Activated naive CD4-positive, alpha-beta T cell treated with anti-CD3 and anti-CD28 coated beads, Interleukin-2, amount 10 ng/mL, durations not matched to agents 7 days and 5 days (primary cell): ENCODE measurements at regions not wholly inside any gene's neighbourhood (a gene's known extent, or its start where the extent isn't known, plus 50 kb on each side); places are given as distances from the start of the nearest gene placed in this dataset.

ENCODE experiments used
- CTCF ChIA-PET: fragments of 350-600 bp; sonication (Branson Sonifier 250); formaldehyde crosslinking; loops from one replicate; lab custom pipeline; 2021; ENCODE audit warnings: antibody characterized with exemption; lab: Charles Lee
- DNase-seq: peaks from one replicate; pipeline ENCODE4 v3.0.0-alpha.2; 2020
- H3K27ac Mint-ChIP-seq: one replicate; pipeline ENCODE4 v1.8.0; 2021; ENCODE audit warnings: mild to moderate bottlenecking, moderate library complexity, mixed read lengths
- H3K27me3 Mint-ChIP-seq: one replicate; pipeline ENCODE4 v1.8.0; 2021; ENCODE audit warnings: mild to moderate bottlenecking, mixed read lengths
- H3K36me3 Mint-ChIP-seq: one replicate; pipeline ENCODE4 v1.8.0; 2021; ENCODE audit warnings: mixed read lengths
- H3K4me1 Mint-ChIP-seq: one replicate; pipeline ENCODE4 v1.8.0; 2021; ENCODE audit warnings: mixed read lengths
- H3K4me3 Mint-ChIP-seq: one replicate; pipeline ENCODE4 v1.8.0; 2021; ENCODE audit warnings: mild to moderate bottlenecking, moderate library complexity, mixed read lengths
- H3K9me3 Mint-ChIP-seq: one replicate; pipeline ENCODE4 v1.8.0; 2021; ENCODE audit warnings: mixed read lengths

- CTCF ChIA-PET = no interaction called here
- Mint-ChIP-seq H3K9me3 (peaks cover 5% of the 10 kb centered on the region), H3K27me3 (no peaks in the 10 kb centered on the region), H3K36me3 (no peaks in the 10 kb centered on the region), H3K4me3 (no peak overlapping the region), H3K4me1 (no peaks in the 10 kb centered on the region), H3K27ac (no peak overlapping the region)
- DNase-seq = no peak
Measured at GRCh38 chr16:61332461-61332860, 703.8 kb downstream of the CDH8 start.

GRCh38 chr16:61324044-61324443 is 712.2 kb downstream of the CDH8 start:
- H3K4me1 Mint-ChIP-seq = no peaks in the 10 kb centered on the region
- no peaks in the 10 kb centered on the region for H3K27me3 Mint-ChIP-seq
- H3K4me3 Mint-ChIP-seq = no peak overlapping the region
- no peak overlapping the region for H3K27ac Mint-ChIP-seq
- peaks cover 12% of the 10 kb centered on the region for H3K9me3 Mint-ChIP-seq
- H3K36me3 Mint-ChIP-seq = no peaks in the 10 kb centered on the region
- CTCF ChIA-PET = no interaction called here
- no peak for DNase-seq

GRCh38 chr16:61323456-61323855 is 712.8 kb downstream of the CDH8 start:
- no peaks in the 10 kb centered on the region for H3K27me3 Mint-ChIP-seq
- no peak overlapping the region for H3K27ac Mint-ChIP-seq
- H3K36me3 Mint-ChIP-seq = no peaks in the 10 kb centered on the region
- H3K4me3 Mint-ChIP-seq = no peak overlapping the region
- CTCF ChIA-PET = no interaction called here
- peaks cover 15% of the 10 kb centered on the region for H3K9me3 Mint-ChIP-seq
- DNase-seq = no peak
- no peaks in the 10 kb centered on the region for H3K4me1 Mint-ChIP-seq

GRCh38 chr16:61320791-61321190 is 715.4 kb downstream of the CDH8 start:
- CTCF ChIA-PET = no interaction called here
- H3K27ac Mint-ChIP-seq = no peak overlapping the region
- no peak overlapping the region for H3K4me3 Mint-ChIP-seq
- no peaks in the 10 kb centered on the region for H3K36me3 Mint-ChIP-seq
- DNase-seq = no peak
- no peaks in the 10 kb centered on the region for H3K27me3 Mint-ChIP-seq
- no peaks in the 10 kb centered on the region for H3K4me1 Mint-ChIP-seq
- H3K9me3 Mint-ChIP-seq = peaks cover 20% of the 10 kb centered on the region

GRCh38 chr16:61313931-61314330 is 722.3 kb downstream of the CDH8 start:
- Mint-ChIP-seq H3K9me3 (peaks cover 22% of the 10 kb centered on the region), H3K27ac (no peak overlapping the region)

GRCh38 chr16:61309386-61309785 is 726.9 kb downstream of the CDH8 start:
- CTCF ChIA-PET = no interaction called here
- Mint-ChIP-seq H3K4me1 (no peaks in the 10 kb centered on the region), H3K9me3 (peaks cover 19% of the 10 kb centered on the region), H3K4me3 (no peak overlapping the region), H3K27me3 (no peaks in the 10 kb centered on the region), H3K36me3 (no peaks in the 10 kb centered on the region), H3K27ac (no peak overlapping the region)
- no peak for DNase-seq

More at GRCh38 chr16:61313931-61314330, 722.3 kb downstream of the CDH8 start:
- DNase-seq = no peak
- H3K27me3 Mint-ChIP-seq = no peaks in the 10 kb centered on the region
- CTCF ChIA-PET = no interaction called here
- no peaks in the 10 kb centered on the region for H3K36me3 Mint-ChIP-seq
- no peaks in the 10 kb centered on the region for H3K4me1 Mint-ChIP-seq
- H3K4me3 Mint-ChIP-seq = no peak overlapping the region

- CTCF ChIA-PET = interaction anchor here (0.7 kb wide), 1 partner anchor 863 kb away, joined by 3 read pairs; no protein-coding TSS in a partner anchor
- no peak for DNase-seq
- Mint-ChIP-seq H3K36me3 (no peaks in the 10 kb centered on the region), H3K9me3 (peaks cover 18% of the 10 kb centered on the region), H3K27ac (no peak overlapping the region), H3K4me3 (no peak overlapping the region), H3K27me3 (no peaks in the 10 kb centered on the region), H3K4me1 (no peaks in the 10 kb centered on the region)
Measured at GRCh38 chr16:61306204-61306603, 730.0 kb downstream of the CDH8 start.

- CTCF ChIA-PET = no interaction called here
- no peak for DNase-seq
- Mint-ChIP-seq H3K4me3 (no peak overlapping the region), H3K27ac (no peak overlapping the region), H3K27me3 (no peaks in the 10 kb centered on the region), H3K36me3 (no peaks in the 10 kb centered on the region), H3K4me1 (no peaks in the 10 kb centered on the region), H3K9me3 (peaks cover 13% of the 10 kb centered on the region)
Measured at GRCh38 chr16:61296814-61297213, 739.4 kb downstream of the CDH8 start.

- CTCF ChIA-PET = no interaction called here
- DNase-seq = no peak
- H3K27ac Mint-ChIP-seq = no peak overlapping the region
- H3K4me1 Mint-ChIP-seq = no peaks in the 10 kb centered on the region
- peaks cover 13% of the 10 kb centered on the region for H3K9me3 Mint-ChIP-seq
- no peaks in the 10 kb centered on the region for H3K36me3 Mint-ChIP-seq
- H3K4me3 Mint-ChIP-seq = no peak overlapping the region
- H3K27me3 Mint-ChIP-seq = no peaks in the 10 kb centered on the region
Measured at GRCh38 chr16:61296305-61296704, 739.9 kb downstream of the CDH8 start.

- CTCF ChIA-PET = no interaction called here
- no peaks in the 10 kb centered on the region for H3K36me3 Mint-ChIP-seq
- H3K27ac Mint-ChIP-seq = no peak overlapping the region
- no peak for DNase-seq
- H3K27me3 Mint-ChIP-seq = no peaks in the 10 kb centered on the region
- H3K9me3 Mint-ChIP-seq = peaks cover 13% of the 10 kb centered on the region
- H3K4me3 Mint-ChIP-seq = no peak overlapping the region
- no peaks in the 10 kb centered on the region for H3K4me1 Mint-ChIP-seq
Measured at GRCh38 chr16:61295311-61295710, 740.9 kb downstream of the CDH8 start.

GRCh38 chr16:61289141-61289540 is 747.1 kb downstream of the CDH8 start:
- Mint-ChIP-seq H3K27ac (no peak overlapping the region), H3K9me3 (peaks cover 13% of the 10 kb centered on the region), H3K4me3 (no peak overlapping the region), H3K4me1 (no peaks in the 10 kb centered on the region), H3K27me3 (no peaks in the 10 kb centered on the region), H3K36me3 (no peaks in the 10 kb centered on the region)
- CTCF ChIA-PET = no interaction called here
- DNase-seq = no peak

- H3K4me1 Mint-ChIP-seq = no peaks in the 10 kb centered on the region
- no peak overlapping the region for H3K4me3 Mint-ChIP-seq
- no peak overlapping the region for H3K27ac Mint-ChIP-seq
- CTCF ChIA-PET = no interaction called here
- no peaks in the 10 kb centered on the region for H3K36me3 Mint-ChIP-seq
- DNase-seq = no peak
- peaks cover 15% of the 10 kb centered on the region for H3K9me3 Mint-ChIP-seq
- no peaks in the 10 kb centered on the region for H3K27me3 Mint-ChIP-seq
Measured at GRCh38 chr16:61277849-61278248, 758.4 kb downstream of the CDH8 start.

GRCh38 chr16:61274211-61274610 is 762.0 kb downstream of the CDH8 start:
- H3K27ac Mint-ChIP-seq = no peak overlapping the region
- H3K4me3 Mint-ChIP-seq = no peak overlapping the region
- peaks cover 15% of the 10 kb centered on the region for H3K9me3 Mint-ChIP-seq
- no peak for DNase-seq
- CTCF ChIA-PET = no interaction called here
- no peaks in the 10 kb centered on the region for H3K4me1 Mint-ChIP-seq
- H3K36me3 Mint-ChIP-seq = no peaks in the 10 kb centered on the region
- no peaks in the 10 kb centered on the region for H3K27me3 Mint-ChIP-seq

GRCh38 chr16:61270726-61271125 is 765.5 kb downstream of the CDH8 start:
- CTCF ChIA-PET = no interaction called here
- no peak overlapping the region for H3K27ac Mint-ChIP-seq
- no peaks in the 10 kb centered on the region for H3K4me1 Mint-ChIP-seq
- no peak overlapping the region for H3K4me3 Mint-ChIP-seq
- peaks cover 13% of the 10 kb centered on the region for H3K9me3 Mint-ChIP-seq
- DNase-seq = no peak
- H3K27me3 Mint-ChIP-seq = no peaks in the 10 kb centered on the region
- no peaks in the 10 kb centered on the region for H3K36me3 Mint-ChIP-seq

- H3K4me1 Mint-ChIP-seq = no peaks in the 10 kb centered on the region
- DNase-seq = no peak
- peaks cover 4% of the 10 kb centered on the region for H3K9me3 Mint-ChIP-seq
- H3K27ac Mint-ChIP-seq = no peak overlapping the region
- H3K4me3 Mint-ChIP-seq = no peak overlapping the region
- CTCF ChIA-PET = no interaction called here
- H3K36me3 Mint-ChIP-seq = no peaks in the 10 kb centered on the region
- no peaks in the 10 kb centered on the region for H3K27me3 Mint-ChIP-seq
Measured at GRCh38 chr16:61263400-61263799, 772.8 kb downstream of the CDH8 start.

GRCh38 chr16:61261315-61261714 is 774.9 kb downstream of the CDH8 start:
- Mint-ChIP-seq H3K27me3 (no peaks in the 10 kb centered on the region), H3K4me3 (no peak overlapping the region), H3K36me3 (no peaks in the 10 kb centered on the region), H3K27ac (no peak overlapping the region), H3K9me3 (peaks cover 3% of the 10 kb centered on the region), H3K4me1 (no peaks in the 10 kb centered on the region)
- CTCF ChIA-PET = no interaction called here
- DNase-seq = no peak
